Panc1 (cell line): ENCODE measurements at regions not wholly inside any gene's neighbourhood (a gene's known extent, or its start where the extent isn't known, plus 50 kb on each side); places are given as distances from the start of the nearest gene placed in this dataset.

Experiments
- POLR2AphosphoS5 ChIP-seq: IDR thresholded peaks from 2 replicates; pipeline ENCODE4 v1.6.1; 2012; ENCODE audit warnings: mild to moderate bottlenecking, low read depth, low read length, moderate library complexity
- SIN3A ChIP-seq: IDR thresholded peaks from 2 replicates; pipeline ENCODE4 v1.6.1; 2012; ENCODE audit warnings: low read depth, mild to moderate bottlenecking, low read length, moderate library complexity, borderline replicate concordance; ENCODE audit not compliant: insufficient read depth
- TCF7L2 ChIP-seq: IDR thresholded peaks from 2 replicates; pipeline ENCODE4 v1.6.1; 2011; ENCODE audit warnings: mild to moderate bottlenecking, low read depth, low read length, inconsistent platforms
- TF ChIP-seq, protein P1 (sequence below): fragments of 450-650 bp; IDR thresholded peaks from 2 replicates; pipeline ENCODE4 v1.5.1; 2017; ENCODE audit warnings: mild to moderate bottlenecking
- TF ChIP-seq, protein P2 (sequence below), 2 experiments: IDR thresholded peaks; 2 replicates each; pipeline ENCODE4 v1.6.1; 2011 to 2012; ENCODE audit warnings: low read depth in 2 of 2, control low read depth in 1 of 2, low read length in 1 of 2, mild to moderate bottlenecking in 1 of 2, moderate library complexity in 1 of 2; ENCODE audit not compliant: insufficient read depth in 1 of 2

DNA sequence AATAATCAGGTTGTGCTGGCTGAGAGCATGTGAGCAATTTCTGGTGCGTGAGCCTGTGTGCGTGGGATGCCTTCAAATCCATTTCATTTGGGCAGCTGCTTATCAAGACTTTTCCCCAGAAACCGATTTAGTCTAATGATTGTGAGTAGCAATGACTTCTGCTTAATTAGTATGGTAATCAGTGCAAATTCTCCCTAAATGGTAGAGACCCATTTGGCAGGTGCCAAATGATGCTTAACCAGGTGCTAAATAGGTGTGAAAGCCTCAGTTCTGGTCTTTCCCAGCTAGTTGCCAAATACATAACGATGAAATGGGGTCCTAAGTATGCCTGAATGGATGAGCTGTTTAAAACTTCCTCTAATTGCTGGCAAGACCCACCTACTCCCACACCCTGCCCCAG is 248.4 kb upstream of the CCDC196 start:
- TF ChIP-seq, protein P1, sequence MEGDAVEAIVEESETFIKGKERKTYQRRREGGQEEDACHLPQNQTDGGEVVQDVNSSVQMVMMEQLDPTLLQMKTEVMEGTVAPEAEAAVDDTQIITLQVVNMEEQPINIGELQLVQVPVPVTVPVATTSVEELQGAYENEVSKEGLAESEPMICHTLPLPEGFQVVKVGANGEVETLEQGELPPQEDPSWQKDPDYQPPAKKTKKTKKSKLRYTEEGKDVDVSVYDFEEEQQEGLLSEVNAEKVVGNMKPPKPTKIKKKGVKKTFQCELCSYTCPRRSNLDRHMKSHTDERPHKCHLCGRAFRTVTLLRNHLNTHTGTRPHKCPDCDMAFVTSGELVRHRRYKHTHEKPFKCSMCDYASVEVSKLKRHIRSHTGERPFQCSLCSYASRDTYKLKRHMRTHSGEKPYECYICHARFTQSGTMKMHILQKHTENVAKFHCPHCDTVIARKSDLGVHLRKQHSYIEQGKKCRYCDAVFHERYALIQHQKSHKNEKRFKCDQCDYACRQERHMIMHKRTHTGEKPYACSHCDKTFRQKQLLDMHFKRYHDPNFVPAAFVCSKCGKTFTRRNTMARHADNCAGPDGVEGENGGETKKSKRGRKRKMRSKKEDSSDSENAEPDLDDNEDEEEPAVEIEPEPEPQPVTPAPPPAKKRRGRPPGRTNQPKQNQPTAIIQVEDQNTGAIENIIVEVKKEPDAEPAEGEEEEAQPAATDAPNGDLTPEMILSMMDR: no peak
- no peak for TF ChIP-seq SIN3A
- TF ChIP-seq POLR2AphosphoS5: no peak
- TF ChIP-seq, protein P2, sequence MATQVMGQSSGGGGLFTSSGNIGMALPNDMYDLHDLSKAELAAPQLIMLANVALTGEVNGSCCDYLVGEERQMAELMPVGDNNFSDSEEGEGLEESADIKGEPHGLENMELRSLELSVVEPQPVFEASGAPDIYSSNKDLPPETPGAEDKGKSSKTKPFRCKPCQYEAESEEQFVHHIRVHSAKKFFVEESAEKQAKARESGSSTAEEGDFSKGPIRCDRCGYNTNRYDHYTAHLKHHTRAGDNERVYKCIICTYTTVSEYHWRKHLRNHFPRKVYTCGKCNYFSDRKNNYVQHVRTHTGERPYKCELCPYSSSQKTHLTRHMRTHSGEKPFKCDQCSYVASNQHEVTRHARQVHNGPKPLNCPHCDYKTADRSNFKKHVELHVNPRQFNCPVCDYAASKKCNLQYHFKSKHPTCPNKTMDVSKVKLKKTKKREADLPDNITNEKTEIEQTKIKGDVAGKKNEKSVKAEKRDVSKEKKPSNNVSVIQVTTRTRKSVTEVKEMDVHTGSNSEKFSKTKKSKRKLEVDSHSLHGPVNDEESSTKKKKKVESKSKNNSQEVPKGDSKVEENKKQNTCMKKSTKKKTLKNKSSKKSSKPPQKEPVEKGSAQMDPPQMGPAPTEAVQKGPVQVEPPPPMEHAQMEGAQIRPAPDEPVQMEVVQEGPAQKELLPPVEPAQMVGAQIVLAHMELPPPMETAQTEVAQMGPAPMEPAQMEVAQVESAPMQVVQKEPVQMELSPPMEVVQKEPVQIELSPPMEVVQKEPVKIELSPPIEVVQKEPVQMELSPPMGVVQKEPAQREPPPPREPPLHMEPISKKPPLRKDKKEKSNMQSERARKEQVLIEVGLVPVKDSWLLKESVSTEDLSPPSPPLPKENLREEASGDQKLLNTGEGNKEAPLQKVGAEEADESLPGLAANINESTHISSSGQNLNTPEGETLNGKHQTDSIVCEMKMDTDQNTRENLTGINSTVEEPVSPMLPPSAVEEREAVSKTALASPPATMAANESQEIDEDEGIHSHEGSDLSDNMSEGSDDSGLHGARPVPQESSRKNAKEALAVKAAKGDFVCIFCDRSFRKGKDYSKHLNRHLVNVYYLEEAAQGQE (IDR thresholded peaks at IDR 0.05; ENCODE audit: insufficient read depth in 1 of 2, low read depth in 2 of 2, low read length in 1 of 2): no peak
- TF ChIP-seq TCF7L2: no peak
